SK-N-SH treated with all-trans-retinoic acid at 6 μM for 48 hours (cell line): ENCODE measurements at regions not wholly inside any gene's neighbourhood (a gene's known extent, or its start where the extent isn't known, plus 50 kb on each side); places are given as distances from the start of the nearest gene placed in this dataset.

Experiments
- ATAC-seq: fragments of 200-7000 bp; cut with Tn5 transposase; 3 replicates; pipeline ENCODE4 v1.9.1; 2020; ENCODE audit warnings: mild to moderate bottlenecking, moderate library complexity
- CSDC2 ChIP-seq: fragments of 250-450 bp; sonication (Bioruptor Pico); IDR thresholded peaks from 2 replicates; pipeline ENCODE4 v1.5.0; 2020; ENCODE audit warnings: mild to moderate bottlenecking, moderate library complexity
- ESRRG ChIP-seq: fragments of 250-450 bp; sonication (Bioruptor Pico); IDR thresholded peaks from 2 replicates; pipeline ENCODE4 v1.6.1; 2021; ENCODE audit warnings: mild to moderate bottlenecking
- GLIS3 ChIP-seq: fragments of 250-450 bp; sonication (Bioruptor Pico); IDR thresholded peaks from 2 replicates; pipeline ENCODE4 v1.5.0; 2020; ENCODE audit warnings: mild to moderate bottlenecking, moderate library complexity
- ISL1 ChIP-seq: fragments of 250-450 bp; sonication (Bioruptor Pico); IDR thresholded peaks from 2 replicates; pipeline ENCODE4 v2.1.2; 2022; ENCODE audit warnings: mild to moderate bottlenecking, moderate library complexity
- PPARA ChIP-seq: fragments of 250-450 bp; sonication (Bioruptor Pico); IDR thresholded peaks from 2 replicates; pipeline ENCODE4 v1.5.0; 2020; ENCODE audit warnings: mild to moderate bottlenecking, borderline replicate concordance
- SNAI2 ChIP-seq: fragments of 250-450 bp; sonication (Bioruptor Pico); IDR thresholded peaks from 2 replicates; pipeline ENCODE4 v1.5.0; 2020; ENCODE audit warnings: mild to moderate bottlenecking, moderate library complexity
- TOX ChIP-seq: fragments of 250-450 bp; sonication (Bioruptor Pico); IDR thresholded peaks from 2 replicates; pipeline ENCODE4 v1.8.0; 2021; ENCODE audit warnings: mild to moderate bottlenecking, moderate library complexity, borderline replicate concordance
- ZC3H10 ChIP-seq: fragments of 250-450 bp; sonication (Bioruptor Pico); IDR thresholded peaks from 2 replicates; pipeline ENCODE4 v1.5.1; 2021; ENCODE audit warnings: mild to moderate bottlenecking, moderate library complexity
- ZFP3 ChIP-seq: fragments of 250-450 bp; sonication (Bioruptor Pico); IDR thresholded peaks from 2 replicates; pipeline ENCODE4 v1.5.0; 2020; ENCODE audit warnings: mild to moderate bottlenecking, moderate library complexity
- ZFP30 ChIP-seq: fragments of 450-650 bp; formaldehyde crosslinking; IDR thresholded peaks from 2 replicates; pipeline ENCODE4 v1.5.0; 2022; ENCODE audit warnings: mild to moderate bottlenecking, moderate library complexity
- ZNF565 ChIP-seq: fragments of 450-650 bp; formaldehyde crosslinking; conservative IDR thresholded peaks from 2 replicates; pipeline ENCODE4 v1.5.0; 2020; ENCODE audit warnings: low read depth, mild to moderate bottlenecking, moderate library complexity
- ZNF70 ChIP-seq: fragments of 450-650 bp; formaldehyde crosslinking; IDR thresholded peaks from 2 replicates; pipeline ENCODE4 v1.5.0; 2020; ENCODE audit warnings: mild to moderate bottlenecking, moderate library complexity
- TF ChIP-seq, protein P1 (sequence below): fragments of 250-450 bp; sonication (Bioruptor Pico); IDR thresholded peaks from 2 replicates; pipeline ENCODE4 v1.5.1; 2020; ENCODE audit warnings: low read depth, mild to moderate bottlenecking, moderate library complexity
- TF ChIP-seq, protein P2 (sequence below): fragments of 250-450 bp; sonication (Bioruptor Pico); IDR thresholded peaks from 2 replicates; pipeline ENCODE4 v1.5.0; 2020; ENCODE audit warnings: mild to moderate bottlenecking, moderate library complexity
- TF ChIP-seq, protein P3 (sequence below): fragments of 250-450 bp; sonication (Bioruptor Pico); IDR thresholded peaks from 2 replicates; pipeline ENCODE4 v1.8.0; 2020; ENCODE audit warnings: mild to moderate bottlenecking, moderate library complexity, borderline replicate concordance
- TF ChIP-seq, protein P4 (sequence below): fragments of 250-450 bp; sonication (Bioruptor Pico); IDR thresholded peaks from 2 replicates; pipeline ENCODE4 v1.5.1; 2021; ENCODE audit warnings: mild to moderate bottlenecking, moderate library complexity
- TF ChIP-seq, protein P5 (sequence below): fragments of 250-450 bp; sonication (Bioruptor Pico); IDR thresholded peaks from 2 replicates; pipeline ENCODE4 v1.8.0; 2021; ENCODE audit warnings: low read depth, mild to moderate bottlenecking, moderate library complexity, borderline replicate concordance

DNA sequence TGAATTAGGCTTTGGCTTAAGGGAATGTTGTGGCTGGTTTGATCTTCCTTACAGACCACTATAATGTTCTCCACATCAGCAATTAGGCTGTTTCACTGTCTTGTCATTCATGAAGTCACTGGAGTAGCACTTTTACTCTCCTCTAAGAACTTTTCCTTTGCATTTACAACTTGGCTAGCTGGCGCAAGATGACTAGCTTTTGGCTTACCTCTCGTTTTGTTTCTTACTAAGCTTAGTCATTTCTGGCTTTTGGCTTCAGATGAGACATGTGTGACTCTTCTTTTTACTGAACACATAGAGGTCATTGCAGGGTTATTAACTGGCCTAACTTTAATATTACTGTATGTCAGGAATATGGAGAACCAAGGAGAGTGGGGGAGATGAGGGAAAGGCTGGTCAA is 143.2 kb downstream of the PTCHD4 start:
- no peak for ATAC-seq

DNA sequence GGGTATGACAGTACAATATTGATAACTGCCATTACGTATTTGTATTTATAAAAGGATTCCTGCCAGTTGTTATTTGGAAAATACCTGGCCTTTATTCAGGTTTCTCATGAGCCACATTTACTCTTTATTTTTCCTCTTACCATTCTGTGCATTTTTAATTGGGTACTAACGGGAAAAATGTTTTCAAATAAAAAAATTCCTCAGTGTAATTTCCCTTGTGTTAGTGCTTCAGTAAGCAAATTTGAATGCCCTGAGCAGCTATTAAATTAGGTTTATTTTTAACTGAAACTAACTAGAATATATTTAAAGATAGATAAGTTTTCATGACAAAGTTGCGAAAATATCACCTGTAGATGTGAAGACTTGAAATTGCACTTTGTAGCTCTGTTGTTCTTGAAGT is 146.0 kb downstream of the PTCHD4 start:
- ATAC-seq, result no peak

More for the DNA sequence above, 143.2 kb downstream of the PTCHD4 start:
- TF ChIP-seq, protein P1, sequence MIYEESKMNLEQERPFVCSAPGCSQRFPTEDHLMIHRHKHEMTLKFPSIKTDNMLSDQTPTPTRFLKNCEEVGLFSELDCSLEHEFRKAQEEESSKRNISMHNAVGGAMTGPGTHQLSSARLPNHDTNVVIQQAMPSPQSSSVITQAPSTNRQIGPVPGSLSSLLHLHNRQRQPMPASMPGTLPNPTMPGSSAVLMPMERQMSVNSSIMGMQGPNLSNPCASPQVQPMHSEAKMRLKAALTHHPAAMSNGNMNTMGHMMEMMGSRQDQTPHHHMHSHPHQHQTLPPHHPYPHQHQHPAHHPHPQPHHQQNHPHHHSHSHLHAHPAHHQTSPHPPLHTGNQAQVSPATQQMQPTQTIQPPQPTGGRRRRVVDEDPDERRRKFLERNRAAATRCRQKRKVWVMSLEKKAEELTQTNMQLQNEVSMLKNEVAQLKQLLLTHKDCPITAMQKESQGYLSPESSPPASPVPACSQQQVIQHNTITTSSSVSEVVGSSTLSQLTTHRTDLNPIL, result no peak
- TF ChIP-seq CSDC2 (CRISPR knock-in tag) (no peak), ZFP3 (no peak), PPARA (CRISPR knock-in tag) (no peak), SNAI2 (CRISPR knock-in tag) (no peak), TOX (CRISPR knock-in tag) (no peak), ESRRG (no peak), ZC3H10 (CRISPR knock-in tag) (no peak), GLIS3 (CRISPR knock-in tag) (no peak), ZFP30 (CRISPR knock-in tag) (no peak), ZNF70 (CRISPR knock-in tag) (no peak), ZNF565 (CRISPR knock-in tag) (no peak)
- TF ChIP-seq, protein P2, sequence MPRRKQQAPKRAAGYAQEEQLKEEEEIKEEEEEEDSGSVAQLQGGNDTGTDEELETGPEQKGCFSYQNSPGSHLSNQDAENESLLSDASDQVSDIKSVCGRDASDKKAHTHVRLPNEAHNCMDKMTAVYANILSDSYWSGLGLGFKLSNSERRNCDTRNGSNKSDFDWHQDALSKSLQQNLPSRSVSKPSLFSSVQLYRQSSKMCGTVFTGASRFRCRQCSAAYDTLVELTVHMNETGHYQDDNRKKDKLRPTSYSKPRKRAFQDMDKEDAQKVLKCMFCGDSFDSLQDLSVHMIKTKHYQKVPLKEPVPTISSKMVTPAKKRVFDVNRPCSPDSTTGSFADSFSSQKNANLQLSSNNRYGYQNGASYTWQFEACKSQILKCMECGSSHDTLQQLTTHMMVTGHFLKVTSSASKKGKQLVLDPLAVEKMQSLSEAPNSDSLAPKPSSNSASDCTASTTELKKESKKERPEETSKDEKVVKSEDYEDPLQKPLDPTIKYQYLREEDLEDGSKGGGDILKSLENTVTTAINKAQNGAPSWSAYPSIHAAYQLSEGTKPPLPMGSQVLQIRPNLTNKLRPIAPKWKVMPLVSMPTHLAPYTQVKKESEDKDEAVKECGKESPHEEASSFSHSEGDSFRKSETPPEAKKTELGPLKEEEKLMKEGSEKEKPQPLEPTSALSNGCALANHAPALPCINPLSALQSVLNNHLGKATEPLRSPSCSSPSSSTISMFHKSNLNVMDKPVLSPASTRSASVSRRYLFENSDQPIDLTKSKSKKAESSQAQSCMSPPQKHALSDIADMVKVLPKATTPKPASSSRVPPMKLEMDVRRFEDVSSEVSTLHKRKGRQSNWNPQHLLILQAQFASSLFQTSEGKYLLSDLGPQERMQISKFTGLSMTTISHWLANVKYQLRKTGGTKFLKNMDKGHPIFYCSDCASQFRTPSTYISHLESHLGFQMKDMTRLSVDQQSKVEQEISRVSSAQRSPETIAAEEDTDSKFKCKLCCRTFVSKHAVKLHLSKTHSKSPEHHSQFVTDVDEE (CRISPR knock-in tag), result no peak
- TF ChIP-seq, protein P3, sequence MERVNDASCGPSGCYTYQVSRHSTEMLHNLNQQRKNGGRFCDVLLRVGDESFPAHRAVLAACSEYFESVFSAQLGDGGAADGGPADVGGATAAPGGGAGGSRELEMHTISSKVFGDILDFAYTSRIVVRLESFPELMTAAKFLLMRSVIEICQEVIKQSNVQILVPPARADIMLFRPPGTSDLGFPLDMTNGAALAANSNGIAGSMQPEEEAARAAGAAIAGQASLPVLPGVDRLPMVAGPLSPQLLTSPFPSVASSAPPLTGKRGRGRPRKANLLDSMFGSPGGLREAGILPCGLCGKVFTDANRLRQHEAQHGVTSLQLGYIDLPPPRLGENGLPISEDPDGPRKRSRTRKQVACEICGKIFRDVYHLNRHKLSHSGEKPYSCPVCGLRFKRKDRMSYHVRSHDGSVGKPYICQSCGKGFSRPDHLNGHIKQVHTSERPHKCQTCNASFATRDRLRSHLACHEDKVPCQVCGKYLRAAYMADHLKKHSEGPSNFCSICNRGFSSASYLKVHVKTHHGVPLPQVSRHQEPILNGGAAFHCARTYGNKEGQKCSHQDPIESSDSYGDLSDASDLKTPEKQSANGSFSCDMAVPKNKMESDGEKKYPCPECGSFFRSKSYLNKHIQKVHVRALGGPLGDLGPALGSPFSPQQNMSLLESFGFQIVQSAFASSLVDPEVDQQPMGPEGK (CRISPR knock-in tag), result no peak
- TF ChIP-seq, protein P4, sequence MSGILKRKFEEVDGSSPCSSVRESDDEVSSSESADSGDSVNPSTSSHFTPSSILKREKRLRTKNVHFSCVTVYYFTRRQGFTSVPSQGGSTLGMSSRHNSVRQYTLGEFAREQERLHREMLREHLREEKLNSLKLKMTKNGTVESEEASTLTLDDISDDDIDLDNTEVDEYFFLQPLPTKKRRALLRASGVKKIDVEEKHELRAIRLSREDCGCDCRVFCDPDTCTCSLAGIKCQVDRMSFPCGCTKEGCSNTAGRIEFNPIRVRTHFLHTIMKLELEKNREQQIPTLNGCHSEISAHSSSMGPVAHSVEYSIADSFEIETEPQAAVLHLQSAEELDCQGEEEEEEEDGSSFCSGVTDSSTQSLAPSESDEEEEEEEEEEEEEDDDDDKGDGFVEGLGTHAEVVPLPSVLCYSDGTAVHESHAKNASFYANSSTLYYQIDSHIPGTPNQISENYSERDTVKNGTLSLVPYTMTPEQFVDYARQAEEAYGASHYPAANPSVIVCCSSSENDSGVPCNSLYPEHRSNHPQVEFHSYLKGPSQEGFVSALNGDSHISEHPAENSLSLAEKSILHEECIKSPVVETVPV, result no peak
- TF ChIP-seq, protein P5, sequence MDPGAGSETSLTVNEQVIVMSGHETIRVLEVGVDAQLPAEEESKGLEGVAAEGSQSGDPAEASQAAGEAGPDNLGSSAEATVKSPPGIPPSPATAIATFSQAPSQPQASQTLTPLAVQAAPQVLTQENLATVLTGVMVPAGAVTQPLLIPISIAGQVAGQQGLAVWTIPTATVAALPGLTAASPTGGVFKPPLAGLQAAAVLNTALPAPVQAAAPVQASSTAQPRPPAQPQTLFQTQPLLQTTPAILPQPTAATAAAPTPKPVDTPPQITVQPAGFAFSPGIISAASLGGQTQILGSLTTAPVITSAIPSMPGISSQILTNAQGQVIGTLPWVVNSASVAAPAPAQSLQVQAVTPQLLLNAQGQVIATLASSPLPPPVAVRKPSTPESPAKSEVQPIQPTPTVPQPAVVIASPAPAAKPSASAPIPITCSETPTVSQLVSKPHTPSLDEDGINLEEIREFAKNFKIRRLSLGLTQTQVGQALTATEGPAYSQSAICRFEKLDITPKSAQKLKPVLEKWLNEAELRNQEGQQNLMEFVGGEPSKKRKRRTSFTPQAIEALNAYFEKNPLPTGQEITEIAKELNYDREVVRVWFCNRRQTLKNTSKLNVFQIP, result no peak

More for the DNA sequence above, 146.0 kb downstream of the PTCHD4 start:
- TF ChIP-seq ZFP30 (CRISPR knock-in tag) (no peak), ZNF565 (CRISPR knock-in tag) (no peak), ISL1 (CRISPR knock-in tag) (no peak), PPARA (CRISPR knock-in tag) (no peak)
- TF ChIP-seq, protein P5, result no peak
- TF ChIP-seq, protein P1, result no peak
